GM18858 (cell line): ENCODE measurements at regions not wholly inside any gene's neighbourhood (a gene's known extent, or its start where the extent isn't known, plus 50 kb on each side); places are given as distances from the start of the nearest gene placed in this dataset.

Experiments used
- ATAC-seq: cut with Tn5 transposase; IDR thresholded peaks from one replicate; pipeline ENCODE4 v1.9.1; 2021; ENCODE audit not compliant: unreplicated experiment

- no peak for ATAC-seq
Measured at GRCh38 chr18:56139792-56140254, 498.6 kb downstream of the TXNL1 start.

GRCh38 chr18:56139372-56139771 lies 499.0 kb downstream of the TXNL1 start:
- ATAC-seq: no peak

- no peak for ATAC-seq
Measured at GRCh38 chr18:56136105-56136504, 502.3 kb downstream of the TXNL1 start.

- ATAC-seq: no peak
Measured at GRCh38 chr18:56130481-56130880, 507.9 kb downstream of the TXNL1 start.

GRCh38 chr18:56128153-56128791 lies 510.1 kb downstream of the TXNL1 start:
- ATAC-seq: no peak

- ATAC-seq: no peak
Measured at GRCh38 chr18:56127322-56128099, 510.9 kb downstream of the TXNL1 start.

GRCh38 chr18:56124186-56124585 lies 514.2 kb downstream of the TXNL1 start:
- ATAC-seq: no peak

GRCh38 chr18:56121669-56122068 lies 516.7 kb downstream of the TXNL1 start:
- ATAC-seq: no peak

- no peak for ATAC-seq
Measured at GRCh38 chr18:56120782-56121181, 517.6 kb downstream of the TXNL1 start.

GRCh38 chr18:56119681-56120080 lies 518.7 kb downstream of the TXNL1 start:
- ATAC-seq: no peak

GRCh38 chr18:56118422-56118821 lies 520.0 kb downstream of the TXNL1 start:
- ATAC-seq: no peak

- ATAC-seq: no peak
Measured at GRCh38 chr18:56115071-56116015, 523.0 kb downstream of the TXNL1 start.

GRCh38 chr18:56112984-56113383 lies 525.0 kb upstream of the TCF4 start:
- ATAC-seq: no peak

GRCh38 chr18:56112013-56112749 lies 524.2 kb upstream of the TCF4 start:
- ATAC-seq: peak; percentile 99

- no peak for ATAC-seq
Measured at GRCh38 chr18:56109757-56110156, 521.8 kb upstream of the TCF4 start.

GRCh38 chr18:56108478-56109367 lies 520.7 kb upstream of the TCF4 start:
- no peak for ATAC-seq

- ATAC-seq: no peak
Measured at GRCh38 chr18:56107821-56108477, 520.0 kb upstream of the TCF4 start.

- ATAC-seq: no peak
Measured at GRCh38 chr18:56100090-56100722, 512.2 kb upstream of the TCF4 start.

GRCh38 chr18:56097621-56098020 lies 509.6 kb upstream of the TCF4 start:
- no peak for ATAC-seq
